Stimulated activated CD8-positive, alpha-beta memory T cell treated with anti-CD3 and anti-CD28 coated beads, Interleukin-4, amount 100 ng/mL, for 48 hours (primary cell): ENCODE measurements at regions not wholly inside any gene's neighbourhood (a gene's known extent, or its start where the extent isn't known, plus 50 kb on each side); places are given as distances from the start of the nearest gene placed in this dataset.
"Not testable (repeated sequence)": the region's sequence is repeated elsewhere in the genome, so short reads cannot be mapped to it uniquely, and the experiment has no call there.

Experiments
- DNase-seq: peaks from one replicate; pipeline ENCODE4 v3.0.0-alpha.2; 2020

GRCh38 chr7:8938044-8938805 is 504.8 kb downstream of the NXPH1 start:
- no peak for DNase-seq

GRCh38 chr7:8939446-8939845 is 506.0 kb downstream of the NXPH1 start:
- DNase-seq = no peak

GRCh38 chr7:8963722-8964121 is 530.3 kb downstream of the NXPH1 start:
- DNase-seq = no peak

- DNase-seq = no peak
Observed at GRCh38 chr7:8965177-8965576, 531.8 kb downstream of the NXPH1 start.

GRCh38 chr7:8973601-8974000 is 540.2 kb downstream of the NXPH1 start:
- DNase-seq = no peak

- DNase-seq = no peak
Observed at GRCh38 chr7:8975681-8976080, 542.3 kb downstream of the NXPH1 start.

- no peak for DNase-seq
Observed at GRCh38 chr7:8982338-8982992, 549.1 kb downstream of the NXPH1 start.

GRCh38 chr7:8985255-8985654 is 551.8 kb downstream of the NXPH1 start:
- no peak for DNase-seq

- DNase-seq = no peak
Observed at GRCh38 chr7:8988267-8988666, 554.9 kb downstream of the NXPH1 start.

GRCh38 chr7:8991159-8991558 is 557.8 kb downstream of the NXPH1 start:
- no peak for DNase-seq

GRCh38 chr7:8998762-8999161 is 565.4 kb downstream of the NXPH1 start:
- no peak for DNase-seq

- DNase-seq = no peak
Observed at GRCh38 chr7:9013940-9014339, 580.5 kb downstream of the NXPH1 start.

- no peak for DNase-seq
Observed at GRCh38 chr7:9017286-9017685, 583.9 kb downstream of the NXPH1 start.

- no peak for DNase-seq
Observed at GRCh38 chr7:9022456-9022855, 589.0 kb downstream of the NXPH1 start.

GRCh38 chr7:9023675-9024294 is 590.4 kb downstream of the NXPH1 start:
- no peak for DNase-seq

- no peak for DNase-seq
Observed at GRCh38 chr7:9026121-9026520, 592.7 kb downstream of the NXPH1 start.

- DNase-seq = no peak
Observed at GRCh38 chr7:9028012-9028411, 594.6 kb downstream of the NXPH1 start.

- no peak for DNase-seq
Observed at GRCh38 chr7:9029681-9030530, 596.5 kb downstream of the NXPH1 start.

GRCh38 chr7:9030976-9031375 is 597.6 kb downstream of the NXPH1 start:
- no peak for DNase-seq

- DNase-seq = no peak
Observed at GRCh38 chr7:9031386-9031785, 598.0 kb downstream of the NXPH1 start.

GRCh38 chr7:9036080-9036479 is 602.7 kb downstream of the NXPH1 start:
- no peak for DNase-seq

GRCh38 chr7:9071160-9071762 is 637.9 kb downstream of the NXPH1 start:
- DNase-seq = no peak

GRCh38 chr7:9075774-9076173 is 642.4 kb downstream of the NXPH1 start:
- not testable (repeated sequence) for DNase-seq
